ENCODE measurements at regions not wholly inside any gene's neighbourhood (a gene's known extent, or its start where the extent isn't known, plus 50 kb on each side); places are given as distances from the start of the nearest gene placed in this dataset.

- H3K36me3 ChIP-seq (ENCODE audit: control insufficient read depth, insufficient read depth, low read length) = no peaks in the 10 kb centered on the region
- no peaks in the 10 kb centered on the region for H3K9me3 Mint-ChIP-seq (ENCODE audit: unreplicated experiment)
- H3K27ac Mint-ChIP-seq (ENCODE audit: unreplicated experiment) = no peak overlapping the region
- CTCF ChIA-PET = no interaction called here
- no peaks in the 10 kb centered on the region for H3K9me3 ChIP-seq
- no TSS peak for BruUV-seq (replicated peaks)
- H3K4me3 Mint-ChIP-seq (ENCODE audit: unreplicated experiment) = no peak overlapping the region
- POLR2A ChIA-PET = no interaction called here
- no peaks in the 10 kb centered on the region for H3K27me3 Mint-ChIP-seq (ENCODE audit: insufficient read depth, unreplicated experiment)
- H3K4me1 Mint-ChIP-seq (ENCODE audit: low read depth, unreplicated experiment) = no peaks in the 10 kb centered on the region
- no peaks in the 10 kb centered on the region for H3K36me3 Mint-ChIP-seq (ENCODE audit: insufficient read depth, unreplicated experiment)
- intact Hi-C loops (cut with micrococcal nuclease; ENCODE audit: unreplicated experiment) = no loop called here
- no peak for TF ChIP-seq CTCF (IDR thresholded peaks at IDR 0.05; ENCODE audit: insufficient read depth in 1 of 2, low read depth in 1 of 2, low read length in 1 of 2, severe bottlenecking in 1 of 2, unreplicated experiment in 1 of 2)
- no peaks in the 10 kb centered on the region for H3K27me3 ChIP-seq (replicated peaks; ENCODE audit: control insufficient read depth, insufficient read depth, low read length)
- DNase-seq = peak in 1 of 2 experiments; percentile 11
- H3K4me1 ChIP-seq = no peaks in the 10 kb centered on the region
- no peak overlapping the region for H3K4me3 ChIP-seq (ENCODE audit: low read depth, low read length)
These were observed 378.0 kb upstream of the FAT3 start for GRCh38 chr11:91846649-91847048.

GRCh38 chr11:91846002-91846401, 378.6 kb upstream of the FAT3 start:
- BruUV-seq (replicated peaks) = no TSS peak
- Mint-ChIP-seq H3K36me3 (ENCODE audit: insufficient read depth, unreplicated experiment) (no peaks in the 10 kb centered on the region), H3K4me1 (ENCODE audit: low read depth, unreplicated experiment) (no peaks in the 10 kb centered on the region), H3K27me3 (ENCODE audit: insufficient read depth, unreplicated experiment) (no peaks in the 10 kb centered on the region), H3K27ac (ENCODE audit: unreplicated experiment) (no peak overlapping the region), H3K9me3 (ENCODE audit: unreplicated experiment) (no peaks in the 10 kb centered on the region), H3K4me3 (ENCODE audit: unreplicated experiment) (no peak overlapping the region)
- ChIA-PET CTCF (no interaction called here), POLR2A (no interaction called here)
- no peak overlapping the region for H3K4me3 ChIP-seq (ENCODE audit: low read depth, low read length)
- intact Hi-C loops (cut with micrococcal nuclease; ENCODE audit: unreplicated experiment) = no loop called here
- H3K4me1 ChIP-seq = no peaks in the 10 kb centered on the region
- H3K36me3 ChIP-seq (ENCODE audit: control insufficient read depth, insufficient read depth, low read length) = no peaks in the 10 kb centered on the region
- no peaks in the 10 kb centered on the region for H3K9me3 ChIP-seq
- no peak for DNase-seq
- TF ChIP-seq CTCF (IDR thresholded peaks at IDR 0.05; ENCODE audit: insufficient read depth in 1 of 2, low read depth in 1 of 2, low read length in 1 of 2, severe bottlenecking in 1 of 2, unreplicated experiment in 1 of 2) = no peak
- no peaks in the 10 kb centered on the region for H3K27me3 ChIP-seq (replicated peaks; ENCODE audit: control insufficient read depth, insufficient read depth, low read length)

- H3K9me3 ChIP-seq = no peaks in the 10 kb centered on the region
- no peak for TF ChIP-seq CTCF (IDR thresholded peaks at IDR 0.05; ENCODE audit: insufficient read depth in 1 of 2, low read depth in 1 of 2, low read length in 1 of 2, severe bottlenecking in 1 of 2, unreplicated experiment in 1 of 2)
- H3K27ac Mint-ChIP-seq (ENCODE audit: unreplicated experiment) = no peak overlapping the region
- no peaks in the 10 kb centered on the region; the same call in 1 of the 2 replicates for H3K27me3 ChIP-seq (replicated peaks; ENCODE audit: control insufficient read depth, insufficient read depth, low read length)
- peaks cover 7% of the 10 kb centered on the region for H3K4me1 Mint-ChIP-seq (ENCODE audit: low read depth, unreplicated experiment)
- H3K36me3 Mint-ChIP-seq (ENCODE audit: insufficient read depth, unreplicated experiment) = no peaks in the 10 kb centered on the region
- DNase-seq = no peak
- H3K4me3 ChIP-seq (ENCODE audit: low read depth, low read length) = no peak overlapping the region
- intact Hi-C loops (cut with micrococcal nuclease; ENCODE audit: unreplicated experiment) = no loop called here
- no TSS peak for BruUV-seq (replicated peaks)
- ChIA-PET POLR2A (no interaction called here), CTCF (no interaction called here)
- H3K36me3 ChIP-seq (ENCODE audit: control insufficient read depth, insufficient read depth, low read length) = no peaks in the 10 kb centered on the region
- no peak overlapping the region for H3K4me3 Mint-ChIP-seq (ENCODE audit: unreplicated experiment)
- no peaks in the 10 kb centered on the region for H3K27me3 Mint-ChIP-seq (ENCODE audit: insufficient read depth, unreplicated experiment)
- H3K4me1 ChIP-seq = no peaks in the 10 kb centered on the region
- no peaks in the 10 kb centered on the region for H3K9me3 Mint-ChIP-seq (ENCODE audit: unreplicated experiment)
These were observed 383.9 kb upstream of the FAT3 start for GRCh38 chr11:91840640-91841240.

Measured in Caco-2 (cell line).